IMR-90 (cell line): ENCODE measurements at regions not wholly inside any gene's neighbourhood (a gene's known extent, or its start where the extent isn't known, plus 50 kb on each side); places are given as distances from the start of the nearest gene placed in this dataset.

ENCODE experiments used
- ATAC-seq: fragments of 200-7000 bp; cut with Tn5 transposase; 2 replicates; pipeline ENCODE4 v1.9.1; 2020; ENCODE audit warnings: low read depth, mild to moderate bottlenecking, moderate library complexity
- BruUV-seq: library from RNA; stranded (reverse); fragments of 400-500 nt; replicated peaks from 2 replicates; lab custom pipeline; 2021; lab: Mats Ljungman, UMichigan
- CTCF ChIA-PET: fragments of 300-600 bp; formaldehyde crosslinking; extraction: SDS; loops from one replicate; lab custom pipeline; 2021; ENCODE audit warnings: antibody characterized with exemption; lab: Yijun Ruan, JAX
- POLR2A ChIA-PET: fragments of 300-600 bp; sonication (Branson Sonifier 250); formaldehyde crosslinking; loops from one replicate; lab custom pipeline; 2022; ENCODE audit warnings: antibody characterized with exemption; ENCODE audit not compliant: unreplicated experiment; lab: Charles Lee
- DNase-seq: peaks from one replicate; pipeline ENCODE4 v3.0.0; 2013
- H2AFZ ChIP-seq: replicated peaks from 2 replicates; pipeline ENCODE3; 2013; ENCODE audit warnings: low read length, mild to moderate bottlenecking; ENCODE audit not compliant: poor library complexity
- H2AK5ac ChIP-seq: 2 replicates; pipeline ENCODE4 v1.6.1; 2013; ENCODE audit warnings: low read depth, low read length, inconsistent platforms
- H2AK9ac ChIP-seq: replicated peaks from 2 replicates; pipeline ENCODE3; 2013; ENCODE audit warnings: mild to moderate bottlenecking, low read depth, low read length, moderate library complexity; ENCODE audit not compliant: poor library complexity
- H2BK120ac ChIP-seq: 2 replicates; pipeline ENCODE4 v1.6.1; 2013; ENCODE audit warnings: low read depth, low read length, inconsistent platforms
- H2BK15ac ChIP-seq: 3 replicates; pipeline ENCODE4 v1.6.1; 2013; ENCODE audit warnings: low read depth, low read length, inconsistent platforms
- H2BK20ac ChIP-seq: 2 replicates; pipeline ENCODE4 v1.6.1; 2013; ENCODE audit warnings: low read depth, mild to moderate bottlenecking, inconsistent platforms, low read length, moderate library complexity
- H2BK5ac ChIP-seq: 2 replicates; pipeline ENCODE4 v1.6.1; 2013; ENCODE audit warnings: mild to moderate bottlenecking, low read depth, low read length, inconsistent platforms; ENCODE audit not compliant: poor library complexity, severe bottlenecking
- H3K14ac ChIP-seq: replicated peaks from 2 replicates; pipeline ENCODE4 v1.6.1; 2013; ENCODE audit warnings: low read depth, low read length, inconsistent platforms
- H3K18ac ChIP-seq: 2 replicates; pipeline ENCODE4 v1.6.1; 2013; ENCODE audit warnings: low read depth, low read length, control low read depth
- H3K23ac ChIP-seq: 2 replicates; pipeline ENCODE4 v1.6.1; 2013; ENCODE audit warnings: low read depth, low read length, inconsistent platforms
- H3K27ac ChIP-seq: 2 replicates; pipeline ENCODE4 v1.5.1; 2013; ENCODE audit warnings: mild to moderate bottlenecking, control low read depth, low read length; ENCODE audit not compliant: insufficient read depth
- H3K27me3 ChIP-seq: 2 replicates; pipeline ENCODE4 v1.6.1; 2013; ENCODE audit warnings: low read length; ENCODE audit not compliant: control insufficient read depth, insufficient read depth
- H3K36me3 ChIP-seq: 2 replicates; pipeline ENCODE4 v1.6.1; 2013; ENCODE audit warnings: low read length, mixed read lengths; ENCODE audit not compliant: control insufficient read depth, insufficient read depth
- H3K4ac ChIP-seq: 2 replicates; pipeline ENCODE4 v1.6.1; 2013; ENCODE audit warnings: low read depth, low read length, inconsistent platforms
- H3K4me1 ChIP-seq: 2 replicates; pipeline ENCODE4 v1.6.1; 2013; ENCODE audit warnings: low read length, mixed read lengths; ENCODE audit not compliant: control insufficient read depth, insufficient read depth
- H3K4me2 ChIP-seq: 2 replicates; pipeline ENCODE4 v1.6.1; 2013; ENCODE audit warnings: low read depth, mild to moderate bottlenecking, control low read depth, low read length, moderate library complexity
- H3K4me3 ChIP-seq: 2 replicates; pipeline ENCODE4 v1.5.1; 2013; ENCODE audit warnings: low read depth, mild to moderate bottlenecking, control low read depth, low read length, moderate library complexity; ENCODE audit not compliant: insufficient read depth
- H3K56ac ChIP-seq: 2 replicates; pipeline ENCODE4 v1.6.1; 2013; ENCODE audit warnings: low read length, inconsistent platforms; ENCODE audit not compliant: insufficient read depth; ENCODE audit errors: extremely low read depth
- H3K79me1 ChIP-seq, 2 experiments: 2 replicates each; pipeline ENCODE4 v1.6.1; 2013; ENCODE audit warnings: low read length in 2 of 2, inconsistent platforms in 1 of 2, low read depth in 1 of 2
- H3K9ac ChIP-seq: 2 replicates; pipeline ENCODE4 v1.6.1; 2013; ENCODE audit warnings: low read depth, low read length, control low read depth
- H3K9me1 ChIP-seq: 2 replicates; pipeline ENCODE4 v1.6.1; 2013; ENCODE audit warnings: low read length, inconsistent platforms; ENCODE audit not compliant: insufficient read depth
- H3K9me3 ChIP-seq: 2 replicates; pipeline ENCODE4 v1.6.1; 2013; ENCODE audit warnings: low read length; ENCODE audit not compliant: control insufficient read depth, insufficient read depth
- H4K20me1 ChIP-seq: 2 replicates; pipeline ENCODE4 v1.6.1; 2013; ENCODE audit warnings: low read length, inconsistent platforms; ENCODE audit not compliant: insufficient read depth
- H4K5ac ChIP-seq: 2 replicates; pipeline ENCODE4 v1.6.1; 2013; ENCODE audit warnings: mild to moderate bottlenecking, low read depth, low read length, control low read depth
- H4K8ac ChIP-seq, 2 experiments: 2 replicates each; pipeline ENCODE4 v1.6.1; 2013; ENCODE audit warnings: low read depth in 2 of 2, low read length in 2 of 2, control low read depth in 1 of 2, inconsistent platforms in 1 of 2
- H4K91ac ChIP-seq: 2 replicates; pipeline ENCODE4 v1.6.1; 2013; ENCODE audit warnings: low read depth, low read length, inconsistent platforms; ENCODE audit not compliant: insufficient read depth
- BHLHE40 ChIP-seq: fragments of 150-350 bp; IDR thresholded peaks from 2 replicates; pipeline ENCODE4 v1.6.1; 2016; ENCODE audit warnings: mild to moderate bottlenecking, low read depth, low read length
- CEBPB ChIP-seq: IDR thresholded peaks from 2 replicates; pipeline ENCODE4 v1.6.1; 2012; ENCODE audit warnings: low read depth, low read length, improper control_type of control experiment
- CHD1 ChIP-seq: IDR thresholded peaks from 2 replicates; pipeline ENCODE4 v1.6.1; 2012; ENCODE audit warnings: low read depth, low read length, improper control_type of control experiment
- CTCF ChIP-seq: conservative IDR thresholded peaks from 2 replicates; pipeline ENCODE4 v1.5.1; 2012; ENCODE audit warnings: mild to moderate bottlenecking, low read depth, low read length, improper control_type of control experiment
- FOS ChIP-seq: fragments of 150-350 bp; IDR thresholded peaks from 2 replicates; pipeline ENCODE4 v1.6.1; 2016; ENCODE audit warnings: low read depth, low read length
- MAFK ChIP-seq: IDR thresholded peaks from 2 replicates; pipeline ENCODE4 v1.6.1; 2012; ENCODE audit warnings: low read depth, low read length, improper control_type of control experiment
- MAZ ChIP-seq: IDR thresholded peaks from 2 replicates; pipeline ENCODE4 v1.6.1; 2012; ENCODE audit warnings: low read depth, mild to moderate bottlenecking, low read length, improper control_type of control experiment, moderate library complexity, borderline replicate concordance
- MXI1 ChIP-seq: IDR thresholded peaks from 2 replicates; pipeline ENCODE4 v1.6.1; 2012; ENCODE audit warnings: low read depth, mild to moderate bottlenecking, low read length, moderate library complexity, borderline replicate concordance
- NFE2L2 ChIP-seq: fragments of 150-350 bp; IDR thresholded peaks from 2 replicates; pipeline ENCODE4 v1.6.1; 2016; ENCODE audit warnings: low read depth, mild to moderate bottlenecking, low read length
- POLR2A ChIP-seq: IDR thresholded peaks from 2 replicates; pipeline ENCODE4 v1.6.1; 2012; ENCODE audit warnings: mild to moderate bottlenecking, low read depth, low read length
- RAD21 ChIP-seq: IDR thresholded peaks from 2 replicates; pipeline ENCODE4 v1.6.1; 2012; ENCODE audit warnings: low read length, improper control_type of control experiment
- RCOR1 ChIP-seq: IDR thresholded peaks from 2 replicates; pipeline ENCODE4 v1.6.1; 2012; ENCODE audit warnings: mild to moderate bottlenecking, low read length, improper control_type of control experiment; ENCODE audit not compliant: insufficient replicate concordance
- RFX5 ChIP-seq: IDR thresholded peaks from 2 replicates; pipeline ENCODE4 v1.8.0; 2012; ENCODE audit warnings: low read depth, mild to moderate bottlenecking, low read length, moderate library complexity
- SMC3 ChIP-seq: fragments of 150-350 bp; IDR thresholded peaks from 2 replicates; pipeline ENCODE4 v1.6.1; 2016; ENCODE audit warnings: low read depth, mild to moderate bottlenecking, antibody characterized with exemption, low read length, moderate library complexity
- WGBS, 2 experiments: methylation state at CpG; one replicate each; pipeline versions ENCODE4 v1.1.5 to v1.1.7; 2013; ENCODE audit warnings: missing lambda C conversion rate in 2 of 2; ENCODE audit not compliant: insufficient read length in 1 of 2; ENCODE audit errors: extremely low coverage in 2 of 2; 5-methylcytosine and 5-hydroxymethylcytosine counted together
- dilution Hi-C: fragments of 300-500 bp; cut with HindIII; formaldehyde crosslinking; loops from one replicate; pipeline ENCODE4 v1.14.3; 2018; ENCODE audit warnings: low sequenced_read_pairs; ENCODE audit not compliant: unreplicated experiment
- in situ Hi-C: fragments of 300-500 bp; cut with MboI; formaldehyde crosslinking; loops from 3 replicates; pipeline ENCODE4 v1.14.3; 2019; ENCODE audit warnings: low sequenced_read_pairs, inconsistent platforms, mixed read lengths
- intact Hi-C: fragments of 100-400 bp; cut with micrococcal nuclease; formaldehyde crosslinking; loops from 2 replicates; pipeline ENCODE4 v1.10.0; 2022
- TF ChIP-seq, protein P1 (sequence below): fragments of 150-350 bp; IDR thresholded peaks from 2 replicates; pipeline ENCODE4 v1.6.1; 2016; ENCODE audit warnings: low read depth, mild to moderate bottlenecking, low read length, moderate library complexity, borderline replicate concordance
- TF ChIP-seq, protein P2 (sequence below): fragments of 150-350 bp; IDR thresholded peaks from 2 replicates; pipeline ENCODE4 v1.6.1; 2017; ENCODE audit warnings: mild to moderate bottlenecking, antibody characterized with exemption, low read length, low read depth

DNA sequence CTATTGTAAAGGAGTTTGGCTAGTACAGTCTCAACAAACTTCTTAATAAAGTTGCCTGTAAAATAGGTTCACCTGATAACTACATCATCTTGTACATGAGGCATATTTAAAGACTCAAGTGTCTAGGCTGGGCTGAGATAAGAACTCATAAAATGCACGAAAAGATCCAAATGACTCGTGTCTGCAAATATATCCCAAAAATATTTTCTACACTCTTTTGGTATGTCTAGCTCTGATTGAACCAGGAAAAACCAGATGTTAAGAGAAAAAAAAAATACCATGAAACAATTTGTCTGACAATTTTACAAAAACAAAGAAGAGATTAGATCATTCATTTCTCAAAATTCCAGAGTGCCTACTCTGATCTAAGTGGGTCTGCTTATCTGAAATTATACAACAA, 166.9 kb upstream of the OSR1 start:
- Histone ChIP-seq H2AFZ (no peak overlapping the region), H2BK20ac (no peak overlapping the region), H3K4ac (no peak overlapping the region), H3K9me3 (no peaks in the 10 kb centered on the region), H3K4me2 (no peak overlapping the region), H2AK9ac (no peak overlapping the region), H4K91ac (no peak overlapping the region), H2AK5ac (no peak overlapping the region), H3K9ac (no peak overlapping the region), H3K56ac (no peak overlapping the region), H3K36me3 (no peaks in the 10 kb centered on the region), H4K5ac (no peak overlapping the region), H3K4me1 (no peaks in the 10 kb centered on the region), H3K27me3 (peaks cover 19% of the 10 kb centered on the region), H3K79me1 (no peaks in the 10 kb centered on the region), H3K23ac (no peak overlapping the region), H3K9me1 (no peaks in the 10 kb centered on the region), H2BK120ac (no peak overlapping the region), H3K27ac (no peak overlapping the region), H2BK15ac (no peak overlapping the region), H2BK5ac (no peak overlapping the region), H3K18ac (no peak overlapping the region), H3K4me3 (no peak overlapping the region), H4K8ac (no peak overlapping the region), H3K14ac (no peak overlapping the region), H4K20me1 (no peaks in the 10 kb centered on the region)
- POLR2A ChIA-PET: no interaction called here
- no CpG with 5 or more reads among the region's 2 CpGs for WGBS, 2 experiments
- dilution Hi-C loops (no loop called here), intact Hi-C loops (no loop called here), in situ Hi-C loops (no loop called here)
- no TSS peak for BruUV-seq
- ATAC-seq: no peak
- TF ChIP-seq SMC3 (no peak), MXI1 (no peak), MAZ (no peak), NFE2L2 (no peak), FOS (no peak), BHLHE40 (no peak), RFX5 (no peak), CEBPB (no peak), RAD21 (no peak), MAFK (no peak), RCOR1 (no peak), CHD1 (no peak), CTCF (no peak), POLR2A (no peak)
- TF ChIP-seq, protein P1, sequence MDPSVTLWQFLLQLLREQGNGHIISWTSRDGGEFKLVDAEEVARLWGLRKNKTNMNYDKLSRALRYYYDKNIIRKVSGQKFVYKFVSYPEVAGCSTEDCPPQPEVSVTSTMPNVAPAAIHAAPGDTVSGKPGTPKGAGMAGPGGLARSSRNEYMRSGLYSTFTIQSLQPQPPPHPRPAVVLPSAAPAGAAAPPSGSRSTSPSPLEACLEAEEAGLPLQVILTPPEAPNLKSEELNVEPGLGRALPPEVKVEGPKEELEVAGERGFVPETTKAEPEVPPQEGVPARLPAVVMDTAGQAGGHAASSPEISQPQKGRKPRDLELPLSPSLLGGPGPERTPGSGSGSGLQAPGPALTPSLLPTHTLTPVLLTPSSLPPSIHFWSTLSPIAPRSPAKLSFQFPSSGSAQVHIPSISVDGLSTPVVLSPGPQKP: no peak
- TF ChIP-seq, protein P2, sequence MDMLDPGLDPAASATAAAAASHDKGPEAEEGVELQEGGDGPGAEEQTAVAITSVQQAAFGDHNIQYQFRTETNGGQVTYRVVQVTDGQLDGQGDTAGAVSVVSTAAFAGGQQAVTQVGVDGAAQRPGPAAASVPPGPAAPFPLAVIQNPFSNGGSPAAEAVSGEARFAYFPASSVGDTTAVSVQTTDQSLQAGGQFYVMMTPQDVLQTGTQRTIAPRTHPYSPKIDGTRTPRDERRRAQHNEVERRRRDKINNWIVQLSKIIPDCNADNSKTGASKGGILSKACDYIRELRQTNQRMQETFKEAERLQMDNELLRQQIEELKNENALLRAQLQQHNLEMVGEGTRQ: no peak
- CTCF ChIA-PET: no interaction called here
- no peak for DNase-seq
